Gastrocnemius medialis (tissue), 4 donors: ENCODE measurements at regions not wholly inside any gene's neighbourhood (a gene's known extent, or its start where the extent isn't known, plus 50 kb on each side); places are given as distances from the start of the nearest gene placed in this dataset.

Experiments
- POLR2A ChIP-seq, 2 donors: fragments of 450-650 bp; IDR thresholded peaks; one replicate each; pipeline ENCODE4 v1.6.1; 2017; ENCODE audit warnings: antibody characterized with exemption in 2 of 2, mild to moderate bottlenecking in 2 of 2, moderate library complexity in 2 of 2
- TF ChIP-seq, protein P1 (sequence below), 5 experiments: fragments of 450-650 bp in 3 of 5; fragments of 200-600 bp in 2 of 5; sonication (generic) in 2 of 5; IDR thresholded peaks in 4 of 5; conservative IDR thresholded peaks in 1 of 5; 1 replicate in 4 of 5; 2 replicates in 1 of 5; pipeline ENCODE4 v1.5.1; 2016 to 2019; ENCODE audit warnings: antibody characterized with exemption in 5 of 5, mild to moderate bottlenecking in 3 of 5, moderate library complexity in 3 of 5

DNA sequence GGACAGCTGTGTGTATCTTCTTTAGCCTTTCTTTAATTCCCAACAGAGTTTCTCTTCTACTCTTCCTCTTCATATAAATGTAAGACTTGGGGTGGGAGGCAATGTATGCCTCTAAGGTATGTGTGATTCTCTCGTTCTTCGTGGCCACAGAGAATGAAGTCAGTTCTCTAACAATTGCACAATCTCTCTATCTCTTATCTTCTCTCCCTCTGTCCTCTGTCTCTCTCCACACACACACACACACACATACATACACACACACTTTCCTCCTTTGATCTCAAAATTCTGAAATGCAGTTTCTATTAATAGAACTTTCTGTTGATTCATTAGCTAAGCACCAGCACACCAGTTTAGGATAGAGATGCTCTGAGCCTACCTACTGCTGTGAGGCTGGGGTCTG, 615.7 kb upstream of the SALL1 start:
- TF ChIP-seq, protein P1, sequence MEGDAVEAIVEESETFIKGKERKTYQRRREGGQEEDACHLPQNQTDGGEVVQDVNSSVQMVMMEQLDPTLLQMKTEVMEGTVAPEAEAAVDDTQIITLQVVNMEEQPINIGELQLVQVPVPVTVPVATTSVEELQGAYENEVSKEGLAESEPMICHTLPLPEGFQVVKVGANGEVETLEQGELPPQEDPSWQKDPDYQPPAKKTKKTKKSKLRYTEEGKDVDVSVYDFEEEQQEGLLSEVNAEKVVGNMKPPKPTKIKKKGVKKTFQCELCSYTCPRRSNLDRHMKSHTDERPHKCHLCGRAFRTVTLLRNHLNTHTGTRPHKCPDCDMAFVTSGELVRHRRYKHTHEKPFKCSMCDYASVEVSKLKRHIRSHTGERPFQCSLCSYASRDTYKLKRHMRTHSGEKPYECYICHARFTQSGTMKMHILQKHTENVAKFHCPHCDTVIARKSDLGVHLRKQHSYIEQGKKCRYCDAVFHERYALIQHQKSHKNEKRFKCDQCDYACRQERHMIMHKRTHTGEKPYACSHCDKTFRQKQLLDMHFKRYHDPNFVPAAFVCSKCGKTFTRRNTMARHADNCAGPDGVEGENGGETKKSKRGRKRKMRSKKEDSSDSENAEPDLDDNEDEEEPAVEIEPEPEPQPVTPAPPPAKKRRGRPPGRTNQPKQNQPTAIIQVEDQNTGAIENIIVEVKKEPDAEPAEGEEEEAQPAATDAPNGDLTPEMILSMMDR (IDR thresholded peaks at IDR 0.05 in 4 of 5, conservative IDR thresholded peaks at IDR 0.05 in 1 of 5), result no peak
- no peak for TF ChIP-seq POLR2A (IDR thresholded peaks at IDR 0.05)
